ENCODE measurements at regions not wholly inside any gene's neighbourhood (a gene's known extent, or its start where the extent isn't known, plus 50 kb on each side); places are given as distances from the start of the nearest gene placed in this dataset.

- Histone ChIP-seq H3K4me1 (no peaks in the 10 kb centered on the region), H3K9me3 (no peaks in the 10 kb centered on the region), H3K27me3 (replicated peaks; ENCODE audit: control insufficient read depth, insufficient read depth, low read length) (no peaks in the 10 kb centered on the region), H3K36me3 (ENCODE audit: control insufficient read depth, insufficient read depth, low read length) (no peaks in the 10 kb centered on the region), H3K4me3 (ENCODE audit: low read depth, low read length) (no peak overlapping the region)
- intact Hi-C loops (cut with micrococcal nuclease; ENCODE audit: unreplicated experiment), result no loop called here
- no peak for TF ChIP-seq CTCF (IDR thresholded peaks at IDR 0.05; ENCODE audit: insufficient read depth in 1 of 2, low read depth in 1 of 2, low read length in 1 of 2, severe bottlenecking in 1 of 2, unreplicated experiment in 1 of 2)
- Mint-ChIP-seq H3K4me1 (ENCODE audit: low read depth, unreplicated experiment) (peaks cover 7% of the 10 kb centered on the region), H3K27me3 (ENCODE audit: insufficient read depth, unreplicated experiment) (no peaks in the 10 kb centered on the region), H3K27ac (ENCODE audit: unreplicated experiment) (no peak overlapping the region), H3K9me3 (ENCODE audit: unreplicated experiment) (peaks cover 16% of the 10 kb centered on the region), H3K36me3 (ENCODE audit: insufficient read depth, unreplicated experiment) (peaks cover 8% of the 10 kb centered on the region), H3K4me3 (ENCODE audit: unreplicated experiment) (no peak overlapping the region)
- BruUV-seq (replicated peaks), result no TSS peak
- DNase-seq, result no peak
- ChIA-PET CTCF (no interaction called here), POLR2A (no interaction called here)
Observed at GRCh38 chr4:128477540-128477939, 189.9 kb upstream of the PGRMC2 start.

GRCh38 chr4:128475597-128475996, 188.0 kb upstream of the PGRMC2 start:
- no peak overlapping the region for H3K4me3 ChIP-seq (ENCODE audit: low read depth, low read length)
- POLR2A ChIA-PET, result no interaction called here
- H3K9me3 Mint-ChIP-seq (ENCODE audit: unreplicated experiment), result peaks cover 16% of the 10 kb centered on the region
- no peaks in the 10 kb centered on the region for H3K4me1 ChIP-seq
- peaks cover 7% of the 10 kb centered on the region for H3K4me1 Mint-ChIP-seq (ENCODE audit: low read depth, unreplicated experiment)
- intact Hi-C loops (cut with micrococcal nuclease; ENCODE audit: unreplicated experiment), result no loop called here
- H3K9me3 ChIP-seq, result no peaks in the 10 kb centered on the region
- H3K36me3 ChIP-seq (ENCODE audit: control insufficient read depth, insufficient read depth, low read length), result no peaks in the 10 kb centered on the region
- TF ChIP-seq CTCF (IDR thresholded peaks at IDR 0.05; ENCODE audit: insufficient read depth in 1 of 2, low read depth in 1 of 2, low read length in 1 of 2, severe bottlenecking in 1 of 2, unreplicated experiment in 1 of 2), result no peak
- no TSS peak for BruUV-seq (replicated peaks)
- CTCF ChIA-PET, result no interaction called here
- H3K4me3 Mint-ChIP-seq (ENCODE audit: unreplicated experiment), result no peak overlapping the region
- peaks cover 8% of the 10 kb centered on the region for H3K36me3 Mint-ChIP-seq (ENCODE audit: insufficient read depth, unreplicated experiment)
- no peak overlapping the region for H3K27ac Mint-ChIP-seq (ENCODE audit: unreplicated experiment)
- H3K27me3 Mint-ChIP-seq (ENCODE audit: insufficient read depth, unreplicated experiment), result no peaks in the 10 kb centered on the region
- H3K27me3 ChIP-seq (replicated peaks; ENCODE audit: control insufficient read depth, insufficient read depth, low read length), result no peaks in the 10 kb centered on the region
- no peak for DNase-seq

GRCh38 chr4:128471576-128471975, 184.0 kb upstream of the PGRMC2 start:
- Histone ChIP-seq H3K27me3 (replicated peaks; ENCODE audit: control insufficient read depth, insufficient read depth, low read length) (no peaks in the 10 kb centered on the region), H3K36me3 (ENCODE audit: control insufficient read depth, insufficient read depth, low read length) (no peaks in the 10 kb centered on the region), H3K4me3 (ENCODE audit: low read depth, low read length) (no peak overlapping the region), H3K4me1 (no peaks in the 10 kb centered on the region), H3K9me3 (no peaks in the 10 kb centered on the region)
- ChIA-PET CTCF (no interaction called here), POLR2A (no interaction called here)
- no peak for DNase-seq
- peaks cover 8% of the 10 kb centered on the region for H3K36me3 Mint-ChIP-seq (ENCODE audit: insufficient read depth, unreplicated experiment)
- intact Hi-C loops (cut with micrococcal nuclease; ENCODE audit: unreplicated experiment), result no loop called here
- BruUV-seq (replicated peaks), result no TSS peak
- H3K27me3 Mint-ChIP-seq (ENCODE audit: insufficient read depth, unreplicated experiment), result no peaks in the 10 kb centered on the region
- TF ChIP-seq CTCF (IDR thresholded peaks at IDR 0.05; ENCODE audit: insufficient read depth in 1 of 2, low read depth in 1 of 2, low read length in 1 of 2, severe bottlenecking in 1 of 2, unreplicated experiment in 1 of 2), result no peak
- peaks cover 7% of the 10 kb centered on the region for H3K4me1 Mint-ChIP-seq (ENCODE audit: low read depth, unreplicated experiment)
- H3K9me3 Mint-ChIP-seq (ENCODE audit: unreplicated experiment), result peaks cover 16% of the 10 kb centered on the region
- H3K27ac Mint-ChIP-seq (ENCODE audit: unreplicated experiment), result no peak overlapping the region
- no peak overlapping the region for H3K4me3 Mint-ChIP-seq (ENCODE audit: unreplicated experiment)

All from Caco-2 (cell line).